SK-N-SH treated with all-trans-retinoic acid at 6 μM for 48 hours (cell line): ENCODE measurements at regions not wholly inside any gene's neighbourhood (a gene's known extent, or its start where the extent isn't known, plus 50 kb on each side); places are given as distances from the start of the nearest gene placed in this dataset.

Source experiments
- GLIS3 ChIP-seq: fragments of 250-450 bp; sonication (Bioruptor Pico); IDR thresholded peaks from 2 replicates; pipeline ENCODE4 v1.5.0; 2020; ENCODE audit warnings: mild to moderate bottlenecking, moderate library complexity
- ZFP3 ChIP-seq: fragments of 250-450 bp; sonication (Bioruptor Pico); IDR thresholded peaks from 2 replicates; pipeline ENCODE4 v1.5.0; 2020; ENCODE audit warnings: mild to moderate bottlenecking, moderate library complexity

- TF ChIP-seq ZFP3 (CRISPR knock-in tag) (peak; percentile 30; the same call in 1 of the 2 replicates), GLIS3 (CRISPR knock-in tag) (no peak)
Measured at GRCh38 chr16:17780181-17780580, 309.4 kb upstream of the XYLT1 start.
